ENCODE measurements at regions not wholly inside any gene's neighbourhood (a gene's known extent, or its start where the extent isn't known, plus 50 kb on each side); places are given as distances from the start of the nearest gene placed in this dataset.
A peak's percentile ranks its signal among the peaks of the same experiment; 100 is the strongest.

GRCh38 chr1:34668063-34668462 lies 86.8 kb upstream of the GJB5 start:
- H3K4me3 ChIP-seq (ENCODE audit: low read depth, low read length), result no peak overlapping the region
- no peak for TF ChIP-seq CTCF (IDR thresholded peaks at IDR 0.05; ENCODE audit: insufficient read depth, low read length)
- no peak for DNase-seq (ENCODE audit: low read depth)

GRCh38 chr1:34670982-34671381 lies 83.9 kb upstream of the GJB5 start:
- DNase-seq (ENCODE audit: low read depth), result no peak
- H3K4me3 ChIP-seq (ENCODE audit: low read depth, low read length), result no peak overlapping the region
- TF ChIP-seq CTCF (IDR thresholded peaks at IDR 0.05; ENCODE audit: insufficient read depth, low read length), result no peak

- no peak overlapping the region for H3K4me3 ChIP-seq (ENCODE audit: low read depth, low read length)
- DNase-seq (ENCODE audit: low read depth), result no peak
- TF ChIP-seq CTCF (IDR thresholded peaks at IDR 0.05; ENCODE audit: insufficient read depth, low read length), result no peak
These were observed 83.0 kb upstream of the GJB5 start for GRCh38 chr1:34671887-34672286.

GRCh38 chr1:34681480-34682451 lies 73.1 kb upstream of the GJB5 start:
- no peak overlapping the region for H3K4me3 ChIP-seq (ENCODE audit: low read depth, low read length)
- DNase-seq (ENCODE audit: low read depth), result peak; percentile 52
- TF ChIP-seq CTCF (IDR thresholded peaks at IDR 0.05; ENCODE audit: insufficient read depth, low read length), result peak; percentile 94

GRCh38 chr1:34682452-34683223 lies 72.2 kb upstream of the GJB5 start:
- TF ChIP-seq CTCF (IDR thresholded peaks at IDR 0.05; ENCODE audit: insufficient read depth, low read length), result no peak
- H3K4me3 ChIP-seq (ENCODE audit: low read depth, low read length), result no peak overlapping the region
- no peak for DNase-seq (ENCODE audit: low read depth)

GRCh38 chr1:34683616-34684015 lies 71.2 kb upstream of the GJB5 start:
- no peak overlapping the region for H3K4me3 ChIP-seq (ENCODE audit: low read depth, low read length)
- no peak for DNase-seq (ENCODE audit: low read depth)
- no peak for TF ChIP-seq CTCF (IDR thresholded peaks at IDR 0.05; ENCODE audit: insufficient read depth, low read length)
